Endothelial cell of umbilical vein (primary cell): ENCODE measurements at regions not wholly inside any gene's neighbourhood (a gene's known extent, or its start where the extent isn't known, plus 50 kb on each side); places are given as distances from the start of the nearest gene placed in this dataset.

ENCODE experiments used
- CTCF ChIP-seq, 2 donors: IDR thresholded peaks; 1 replicate in 1 of 2; 2 replicates in 1 of 2; pipeline ENCODE4 v1.5.1; 2011; ENCODE audit warnings: low read length in 2 of 2, mild to moderate bottlenecking in 2 of 2, moderate library complexity in 2 of 2, control low read depth in 1 of 2, inconsistent platforms in 1 of 2, low read depth in 1 of 2; ENCODE audit not compliant: insufficient read depth in 1 of 2; ENCODE audit errors: extremely low read depth in 1 of 2
- EZH2 ChIP-seq: IDR thresholded peaks from 2 replicates; pipeline ENCODE4 v1.6.1; 2012; ENCODE audit warnings: borderline replicate concordance, low read depth, mild to moderate bottlenecking, moderate library complexity, low read length, inconsistent platforms; ENCODE audit not compliant: severe bottlenecking
- FOS ChIP-seq: IDR thresholded peaks from 2 replicates; pipeline ENCODE4 v1.6.1; 2011; ENCODE audit warnings: mild to moderate bottlenecking, low read length, moderate library complexity, borderline replicate concordance; ENCODE audit not compliant: insufficient read depth
- GATA2 ChIP-seq: IDR thresholded peaks from 2 replicates; pipeline ENCODE4 v1.7.0; 2011; ENCODE audit warnings: low read depth, mild to moderate bottlenecking, moderate library complexity, mixed read lengths, low read length; ENCODE audit not compliant: insufficient read length, insufficient read depth
- JUN ChIP-seq: IDR thresholded peaks from 2 replicates; pipeline ENCODE4 v1.6.1; 2011; ENCODE audit warnings: borderline replicate concordance, low read depth; ENCODE audit not compliant: insufficient read length, insufficient read depth
- MAX ChIP-seq: IDR thresholded peaks from 2 replicates; pipeline ENCODE4 v1.6.1; 2011; ENCODE audit not compliant: insufficient read depth, insufficient read length
- POLR2A ChIP-seq: IDR thresholded peaks from 2 replicates; pipeline ENCODE4 v1.6.1; 2012; ENCODE audit warnings: low read depth, mild to moderate bottlenecking, control low read depth, low read length
- POLR2AphosphoS5 ChIP-seq: IDR thresholded peaks from 2 replicates; pipeline ENCODE4 v1.6.1; 2012; ENCODE audit warnings: low read depth, mild to moderate bottlenecking, control low read depth, low read length, moderate library complexity; ENCODE audit not compliant: insufficient read depth

DNA sequence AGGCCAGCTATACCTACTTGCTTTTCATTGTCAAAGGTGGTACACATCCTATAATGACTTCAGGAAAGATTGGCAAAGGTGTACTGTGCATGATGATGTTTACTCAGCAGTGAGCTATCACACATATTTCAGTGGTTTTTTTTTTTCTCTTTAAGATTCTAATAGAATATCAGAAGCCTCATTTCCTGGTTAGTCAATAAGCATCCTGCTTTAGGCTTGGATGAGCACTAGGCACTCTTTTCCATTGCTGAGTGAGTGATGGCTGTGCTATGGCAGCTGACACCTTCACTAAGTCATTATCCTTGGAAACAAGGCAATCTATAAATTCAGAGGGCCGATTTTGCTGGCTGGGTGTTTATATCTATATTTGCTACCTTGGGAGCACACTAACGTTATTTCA lies 161.1 kb upstream of the RASSF8 start:
- TF ChIP-seq EZH2 (no peak), CTCF (IDR thresholded peaks at IDR 0.05; ENCODE audit: extremely low read depth in 1 of 2, insufficient read depth in 1 of 2, low read depth in 1 of 2, low read length in 2 of 2) (no peak), GATA2 (no peak), JUN (no peak), POLR2A (no peak), POLR2AphosphoS5 (no peak), FOS (no peak), MAX (no peak)
